ENCODE measurements at regions not wholly inside any gene's neighbourhood (a gene's known extent, or its start where the extent isn't known, plus 50 kb on each side); places are given as distances from the start of the nearest gene placed in this dataset.

GRCh38 chr5:133758641-133759040 is 146.3 kb upstream of the FSTL4 start:
- peaks cover 0 to 22% (median 6%) of the 10 kb centered on the region in 5 experiments for H3K27me3 ChIP-seq (replicated peaks in 2 of 5; ENCODE audit: control insufficient read depth in 4 of 5, insufficient read depth in 5 of 5, low read length in 4 of 5)
- H3K4me1 ChIP-seq (ENCODE audit: control extremely low read depth in 1 of 4, control insufficient read depth in 4 of 4, insufficient read depth in 4 of 4, low read length in 3 of 4) = no peaks in the 10 kb centered on the region
- H3K9me3 ChIP-seq (ENCODE audit: control extremely low read depth in 1 of 5, control insufficient read depth in 4 of 5, insufficient read depth in 2 of 5, low read depth in 1 of 5, low read length in 4 of 5) = peaks cover 0 to under 1% (median 0%) of the 10 kb centered on the region in 5 experiments
- H3K27ac ChIP-seq (ENCODE audit: insufficient read depth in 1 of 2, low read depth in 1 of 2, low read length in 2 of 2, poor library complexity in 1 of 2, severe bottlenecking in 2 of 2) = no peak overlapping the region
- CTCF ChIA-PET = no interaction called here
- POLR2A ChIA-PET = no interaction called here
- no peak overlapping the region for H3K4me3 ChIP-seq (ENCODE audit: control insufficient read depth in 1 of 7, extremely low read depth in 1 of 7, insufficient read depth in 4 of 7, low read depth in 2 of 7, low read length in 6 of 7)
- no peak for DNase-seq
- no peaks in the 10 kb centered on the region for H3K36me3 ChIP-seq (ENCODE audit: control insufficient read depth in 4 of 4, insufficient read depth in 4 of 4, low read length in 3 of 4)
- no CpG with 5 or more reads among the region's 1 CpG for WGBS (ENCODE audit: insufficient coverage)

GRCh38 chr5:133757396-133757945 is 145.1 kb upstream of the FSTL4 start:
- ChIA-PET CTCF (no interaction called here), POLR2A (no interaction called here)
- H3K36me3 ChIP-seq (ENCODE audit: control insufficient read depth in 4 of 4, insufficient read depth in 4 of 4, low read length in 3 of 4) = no peaks in the 10 kb centered on the region
- WGBS (ENCODE audit: insufficient coverage) = 84% methylated on average over 6 of the region's 8 CpGs
- H3K9me3 ChIP-seq (ENCODE audit: control extremely low read depth in 1 of 5, control insufficient read depth in 4 of 5, insufficient read depth in 2 of 5, low read depth in 1 of 5, low read length in 4 of 5) = no peaks in the 10 kb centered on the region
- H3K4me3 ChIP-seq (ENCODE audit: control insufficient read depth in 1 of 7, extremely low read depth in 1 of 7, insufficient read depth in 4 of 7, low read depth in 2 of 7, low read length in 6 of 7) = no peak overlapping the region
- no peak overlapping the region for H3K27ac ChIP-seq (ENCODE audit: insufficient read depth in 1 of 2, low read depth in 1 of 2, low read length in 2 of 2, poor library complexity in 1 of 2, severe bottlenecking in 2 of 2)
- DNase-seq = no peak
- peaks cover 0 to 22% (median 6%) of the 10 kb centered on the region in 5 experiments for H3K27me3 ChIP-seq (replicated peaks in 2 of 5; ENCODE audit: control insufficient read depth in 4 of 5, insufficient read depth in 5 of 5, low read length in 4 of 5)
- H3K4me1 ChIP-seq (ENCODE audit: control extremely low read depth in 1 of 4, control insufficient read depth in 4 of 4, insufficient read depth in 4 of 4, low read length in 3 of 4) = no peaks in the 10 kb centered on the region

- Histone ChIP-seq H3K36me3 (ENCODE audit: control insufficient read depth in 4 of 4, insufficient read depth in 4 of 4, low read length in 3 of 4) (no peaks in the 10 kb centered on the region), H3K9me3 (ENCODE audit: control extremely low read depth in 1 of 5, control insufficient read depth in 4 of 5, insufficient read depth in 2 of 5, low read depth in 1 of 5, low read length in 4 of 5) (no peaks in the 10 kb centered on the region), H3K4me1 (ENCODE audit: control extremely low read depth in 1 of 4, control insufficient read depth in 4 of 4, insufficient read depth in 4 of 4, low read length in 3 of 4) (no peaks in the 10 kb centered on the region), H3K4me3 (ENCODE audit: control insufficient read depth in 1 of 7, extremely low read depth in 1 of 7, insufficient read depth in 4 of 7, low read depth in 2 of 7, low read length in 6 of 7) (no peak overlapping the region), H3K27ac (ENCODE audit: insufficient read depth in 1 of 2, low read depth in 1 of 2, low read length in 2 of 2, poor library complexity in 1 of 2, severe bottlenecking in 2 of 2) (no peak overlapping the region), H3K27me3 (replicated peaks in 2 of 5; ENCODE audit: control insufficient read depth in 4 of 5, insufficient read depth in 5 of 5, low read length in 4 of 5) (peaks cover 0 to 22% (median 6%) of the 10 kb centered on the region in 5 experiments)
- no peak for DNase-seq
- 89% methylated on average over 1 of the region's 3 CpGs for WGBS (ENCODE audit: insufficient coverage)
- ChIA-PET CTCF (no interaction called here), POLR2A (no interaction called here)
Measured at GRCh38 chr5:133756756-133757155, 144.4 kb upstream of the FSTL4 start.

GRCh38 chr5:133756036-133756435 is 143.7 kb upstream of the FSTL4 start:
- ChIA-PET CTCF (interaction anchor here (1.5 kb wide), 1 partner anchor 187 kb away, joined by 6 read pairs; no protein-coding TSS in a partner anchor), POLR2A (no interaction called here)
- no peak overlapping the region for H3K27ac ChIP-seq (ENCODE audit: insufficient read depth in 1 of 2, low read depth in 1 of 2, low read length in 2 of 2, poor library complexity in 1 of 2, severe bottlenecking in 2 of 2)
- no peaks in the 10 kb centered on the region for H3K4me1 ChIP-seq (ENCODE audit: control extremely low read depth in 1 of 4, control insufficient read depth in 4 of 4, insufficient read depth in 4 of 4, low read length in 3 of 4)
- DNase-seq = no peak
- H3K36me3 ChIP-seq (ENCODE audit: control insufficient read depth in 4 of 4, insufficient read depth in 4 of 4, low read length in 3 of 4) = no peaks in the 10 kb centered on the region
- no peaks in the 10 kb centered on the region for H3K9me3 ChIP-seq (ENCODE audit: control extremely low read depth in 1 of 5, control insufficient read depth in 4 of 5, insufficient read depth in 2 of 5, low read depth in 1 of 5, low read length in 4 of 5)
- WGBS (ENCODE audit: insufficient coverage) = 100% methylated on average over 2 of the region's 3 CpGs
- H3K4me3 ChIP-seq (ENCODE audit: control insufficient read depth in 1 of 7, extremely low read depth in 1 of 7, insufficient read depth in 4 of 7, low read depth in 2 of 7, low read length in 6 of 7) = no peak overlapping the region
- H3K27me3 ChIP-seq (replicated peaks in 2 of 5; ENCODE audit: control insufficient read depth in 4 of 5, insufficient read depth in 5 of 5, low read length in 4 of 5) = peaks cover 0 to 22% (median 6%) of the 10 kb centered on the region in 5 experiments

GRCh38 chr5:133754575-133755169 is 142.3 kb upstream of the FSTL4 start:
- ChIA-PET CTCF (interaction anchor here (1.2 to 2.1 kb wide), 5 partner anchors 9 to 188 kb away, joined by 3 to 6 read pairs (median 5); no protein-coding TSS in a partner anchor), POLR2A (no interaction called here)
- peak; percentile 21 to 50 (median 36) for DNase-seq
- Histone ChIP-seq H3K9me3 (ENCODE audit: control extremely low read depth in 1 of 5, control insufficient read depth in 4 of 5, insufficient read depth in 2 of 5, low read depth in 1 of 5, low read length in 4 of 5) (no peaks in the 10 kb centered on the region), H3K36me3 (ENCODE audit: control insufficient read depth in 4 of 4, insufficient read depth in 4 of 4, low read length in 3 of 4) (no peaks in the 10 kb centered on the region), H3K4me1 (ENCODE audit: control extremely low read depth in 1 of 4, control insufficient read depth in 4 of 4, insufficient read depth in 4 of 4, low read length in 3 of 4) (no peaks in the 10 kb centered on the region), H3K4me3 (ENCODE audit: control insufficient read depth in 1 of 7, extremely low read depth in 1 of 7, insufficient read depth in 4 of 7, low read depth in 2 of 7, low read length in 6 of 7) (no peak overlapping the region), H3K27me3 (replicated peaks in 2 of 5; ENCODE audit: control insufficient read depth in 4 of 5, insufficient read depth in 5 of 5, low read length in 4 of 5) (peaks cover 0 to 22% (median 0%) of the 10 kb centered on the region in 5 experiments), H3K27ac (ENCODE audit: insufficient read depth in 1 of 2, low read depth in 1 of 2, low read length in 2 of 2, poor library complexity in 1 of 2, severe bottlenecking in 2 of 2) (no peak overlapping the region)
- 46% methylated on average over 4 of the region's 5 CpGs for WGBS (ENCODE audit: insufficient coverage)

GRCh38 chr5:133753856-133754255 is 141.5 kb upstream of the FSTL4 start:
- H3K27ac ChIP-seq (ENCODE audit: insufficient read depth in 1 of 2, low read depth in 1 of 2, low read length in 2 of 2, poor library complexity in 1 of 2, severe bottlenecking in 2 of 2) = no peak overlapping the region
- no peaks in the 10 kb centered on the region for H3K4me1 ChIP-seq (ENCODE audit: control extremely low read depth in 1 of 4, control insufficient read depth in 4 of 4, insufficient read depth in 4 of 4, low read length in 3 of 4)
- H3K4me3 ChIP-seq (ENCODE audit: control insufficient read depth in 1 of 7, extremely low read depth in 1 of 7, insufficient read depth in 4 of 7, low read depth in 2 of 7, low read length in 6 of 7) = no peak overlapping the region
- peaks cover 0 to 22% (median 0%) of the 10 kb centered on the region in 5 experiments for H3K27me3 ChIP-seq (replicated peaks in 2 of 5; ENCODE audit: control insufficient read depth in 4 of 5, insufficient read depth in 5 of 5, low read length in 4 of 5)
- POLR2A ChIA-PET = no interaction called here
- no peaks in the 10 kb centered on the region for H3K36me3 ChIP-seq (ENCODE audit: control insufficient read depth in 4 of 4, insufficient read depth in 4 of 4, low read length in 3 of 4)
- CTCF ChIA-PET = interaction anchor here (1.8 to 2.1 kb wide), 2 partner anchors 113 to 116 kb away, joined by 5 to 6 read pairs; no protein-coding TSS in a partner anchor
- H3K9me3 ChIP-seq (ENCODE audit: control extremely low read depth in 1 of 5, control insufficient read depth in 4 of 5, insufficient read depth in 2 of 5, low read depth in 1 of 5, low read length in 4 of 5) = no peaks in the 10 kb centered on the region
- WGBS (ENCODE audit: insufficient coverage) = 83% methylated on average over 1 of the region's 3 CpGs
- peak in 1 of 3 donors; percentile 10 for DNase-seq

GRCh38 chr5:133751846-133752245 is 139.5 kb upstream of the FSTL4 start:
- ChIA-PET POLR2A (no interaction called here), CTCF (interaction anchor here (1.7 kb wide), 1 partner anchor 10 kb away, joined by 5 read pairs; no protein-coding TSS in a partner anchor)
- DNase-seq = no peak
- Histone ChIP-seq H3K4me3 (ENCODE audit: control insufficient read depth in 1 of 7, extremely low read depth in 1 of 7, insufficient read depth in 4 of 7, low read depth in 2 of 7, low read length in 6 of 7) (no peak overlapping the region), H3K27ac (ENCODE audit: insufficient read depth in 1 of 2, low read depth in 1 of 2, low read length in 2 of 2, poor library complexity in 1 of 2, severe bottlenecking in 2 of 2) (no peak overlapping the region), H3K36me3 (ENCODE audit: control insufficient read depth in 4 of 4, insufficient read depth in 4 of 4, low read length in 3 of 4) (no peaks in the 10 kb centered on the region), H3K4me1 (ENCODE audit: control extremely low read depth in 1 of 4, control insufficient read depth in 4 of 4, insufficient read depth in 4 of 4, low read length in 3 of 4) (no peaks in the 10 kb centered on the region), H3K27me3 (replicated peaks in 2 of 5; ENCODE audit: control insufficient read depth in 4 of 5, insufficient read depth in 5 of 5, low read length in 4 of 5) (peaks cover 0 to 18% (median 0%) of the 10 kb centered on the region in 5 experiments), H3K9me3 (ENCODE audit: control extremely low read depth in 1 of 5, control insufficient read depth in 4 of 5, insufficient read depth in 2 of 5, low read depth in 1 of 5, low read length in 4 of 5) (peaks cover 0 to under 1% (median 0%) of the 10 kb centered on the region in 5 experiments)
- 85% methylated on average over 5 of the region's 5 CpGs for WGBS (ENCODE audit: insufficient coverage)

Measured in common myeloid progenitor, CD34-positive (primary cell).